ENCODE measurements at regions not wholly inside any gene's neighbourhood (a gene's known extent, or its start where the extent isn't known, plus 50 kb on each side); places are given as distances from the start of the nearest gene placed in this dataset.

DNA sequence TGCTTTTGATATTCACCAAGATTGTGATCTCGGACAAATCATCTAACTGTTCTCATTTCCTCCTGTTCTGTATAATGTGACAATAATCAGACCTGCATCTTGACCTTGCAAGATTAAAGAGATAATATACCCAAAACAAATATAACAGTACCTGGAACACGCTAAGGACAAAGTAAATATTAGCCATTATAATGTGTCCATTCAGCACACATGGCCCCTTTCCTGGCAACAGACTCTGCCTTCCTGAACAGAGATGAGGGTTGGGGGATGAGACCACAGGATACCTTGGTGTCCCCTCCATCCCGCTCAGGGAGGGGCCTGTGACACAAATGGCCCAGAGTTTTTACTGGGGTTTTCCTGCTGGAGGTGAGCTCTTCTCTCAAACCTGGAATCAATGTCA lies 143.4 kb upstream of the SERPINE2 start:
- TF ChIP-seq, protein P1, sequence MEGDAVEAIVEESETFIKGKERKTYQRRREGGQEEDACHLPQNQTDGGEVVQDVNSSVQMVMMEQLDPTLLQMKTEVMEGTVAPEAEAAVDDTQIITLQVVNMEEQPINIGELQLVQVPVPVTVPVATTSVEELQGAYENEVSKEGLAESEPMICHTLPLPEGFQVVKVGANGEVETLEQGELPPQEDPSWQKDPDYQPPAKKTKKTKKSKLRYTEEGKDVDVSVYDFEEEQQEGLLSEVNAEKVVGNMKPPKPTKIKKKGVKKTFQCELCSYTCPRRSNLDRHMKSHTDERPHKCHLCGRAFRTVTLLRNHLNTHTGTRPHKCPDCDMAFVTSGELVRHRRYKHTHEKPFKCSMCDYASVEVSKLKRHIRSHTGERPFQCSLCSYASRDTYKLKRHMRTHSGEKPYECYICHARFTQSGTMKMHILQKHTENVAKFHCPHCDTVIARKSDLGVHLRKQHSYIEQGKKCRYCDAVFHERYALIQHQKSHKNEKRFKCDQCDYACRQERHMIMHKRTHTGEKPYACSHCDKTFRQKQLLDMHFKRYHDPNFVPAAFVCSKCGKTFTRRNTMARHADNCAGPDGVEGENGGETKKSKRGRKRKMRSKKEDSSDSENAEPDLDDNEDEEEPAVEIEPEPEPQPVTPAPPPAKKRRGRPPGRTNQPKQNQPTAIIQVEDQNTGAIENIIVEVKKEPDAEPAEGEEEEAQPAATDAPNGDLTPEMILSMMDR (IDR thresholded peaks at IDR 0.05): no peak
- no peak for TF ChIP-seq POLR2A (IDR thresholded peaks at IDR 0.05)

All from right lobe of liver (tissue), 4 donors.